SK-N-MC (cell line): ENCODE measurements at regions not wholly inside any gene's neighbourhood (a gene's known extent, or its start where the extent isn't known, plus 50 kb on each side); places are given as distances from the start of the nearest gene placed in this dataset.

ENCODE experiments used
- EZH2 ChIP-seq: fragments of 200-600 bp; sonication (generic); IDR thresholded peaks from one replicate; pipeline ENCODE4 v1.6.1; 2017; ENCODE audit warnings: antibody characterized with exemption
- POLR2AphosphoS5 ChIP-seq: IDR thresholded peaks from 2 replicates; pipeline ENCODE4 v1.6.1; 2012; ENCODE audit warnings: mild to moderate bottlenecking, low read depth, low read length, borderline replicate concordance

GRCh38 chr10:128221807-128222206, 95.6 kb upstream of the MKI67 start:
- no peak for TF ChIP-seq EZH2
- TF ChIP-seq POLR2AphosphoS5 = no peak
